GM21717 (cell line): ENCODE measurements at regions not wholly inside any gene's neighbourhood (a gene's known extent, or its start where the extent isn't known, plus 50 kb on each side); places are given as distances from the start of the nearest gene placed in this dataset.
"Not testable (repeated sequence)": the region's sequence is repeated elsewhere in the genome, so short reads cannot be mapped to it uniquely, and the experiment has no call there.

Source experiments
- ATAC-seq: cut with Tn5 transposase; IDR thresholded peaks from one replicate; pipeline ENCODE4 v1.9.1; 2021; ENCODE audit warnings: mild to moderate bottlenecking, moderate library complexity; ENCODE audit not compliant: unreplicated experiment

DNA sequence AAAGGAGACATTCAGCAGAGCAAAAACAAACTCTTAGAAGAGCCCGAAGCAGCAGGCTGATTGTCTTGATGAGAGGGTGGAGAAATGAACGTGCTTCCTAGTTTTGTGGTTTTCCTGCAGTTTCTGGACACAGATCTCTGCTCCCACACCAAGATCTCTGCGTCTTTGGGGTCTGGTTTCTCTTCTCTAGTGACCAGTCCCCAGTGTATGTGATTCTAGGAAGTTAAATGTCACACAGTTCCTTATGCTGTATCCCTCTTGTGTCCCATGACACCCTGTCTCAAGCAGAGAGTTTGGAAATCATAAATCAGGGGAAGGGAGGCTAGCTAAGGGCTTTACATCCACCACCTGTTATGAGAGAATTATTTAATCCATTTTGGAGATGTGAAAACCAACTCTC lies 55.4 kb upstream of the KLF14 start:
- ATAC-seq, result no peak

DNA sequence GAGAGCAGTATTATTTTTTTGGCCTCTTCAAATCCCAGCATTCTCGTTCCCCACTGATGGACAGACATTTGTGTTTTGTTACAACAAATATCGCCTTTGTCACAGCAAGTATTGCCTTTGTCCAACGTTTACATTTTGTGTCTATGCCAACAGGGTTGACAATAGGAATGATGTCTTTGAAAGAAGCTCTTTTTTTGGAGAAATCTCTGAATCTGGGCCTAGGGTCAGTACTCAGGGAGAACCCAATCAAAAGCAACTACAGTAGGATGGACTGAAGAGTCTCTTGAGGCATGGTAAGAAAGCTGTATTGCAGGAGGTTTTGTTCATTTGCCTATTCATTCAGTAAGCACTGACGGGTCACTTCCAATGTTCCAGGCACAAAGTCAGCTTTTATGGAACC lies 57.7 kb upstream of the KLF14 start:
- ATAC-seq, result no peak

DNA sequence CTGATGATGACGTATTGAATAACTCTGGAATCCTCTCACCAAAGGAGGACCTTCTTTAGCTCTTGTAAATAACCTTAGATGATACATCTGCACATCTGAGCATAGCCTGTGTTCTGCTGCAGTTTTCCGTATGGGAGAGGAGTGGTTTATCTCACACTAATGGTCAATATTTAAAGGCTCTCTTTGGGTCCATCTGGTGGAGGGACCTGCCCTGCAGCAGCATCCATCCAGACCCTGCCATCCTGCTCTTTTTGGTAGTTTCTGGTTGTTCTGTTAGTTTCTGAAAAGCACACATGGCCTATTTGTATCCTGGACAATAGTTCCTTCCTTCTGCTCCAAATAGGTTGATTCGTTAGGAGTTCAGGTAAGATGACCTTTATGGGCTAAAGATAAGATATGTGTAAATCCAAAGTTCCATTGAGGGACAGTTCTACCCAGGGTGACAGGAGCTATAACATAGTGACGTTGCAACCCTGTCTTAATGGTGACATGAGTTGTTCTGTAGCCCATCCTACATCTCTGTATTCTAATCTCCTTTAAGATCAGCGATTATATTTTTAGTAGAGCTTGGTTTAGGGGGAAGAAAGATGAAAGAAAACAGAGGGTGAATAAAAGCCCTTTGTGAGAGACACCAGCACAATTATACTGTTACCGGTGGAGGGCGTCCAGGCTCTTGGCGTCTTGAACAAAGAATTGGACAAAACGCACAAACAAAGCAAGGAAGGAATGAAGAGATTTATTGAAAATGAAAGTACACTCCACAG lies 60.0 kb upstream of the KLF14 start:
- no peak for ATAC-seq

DNA sequence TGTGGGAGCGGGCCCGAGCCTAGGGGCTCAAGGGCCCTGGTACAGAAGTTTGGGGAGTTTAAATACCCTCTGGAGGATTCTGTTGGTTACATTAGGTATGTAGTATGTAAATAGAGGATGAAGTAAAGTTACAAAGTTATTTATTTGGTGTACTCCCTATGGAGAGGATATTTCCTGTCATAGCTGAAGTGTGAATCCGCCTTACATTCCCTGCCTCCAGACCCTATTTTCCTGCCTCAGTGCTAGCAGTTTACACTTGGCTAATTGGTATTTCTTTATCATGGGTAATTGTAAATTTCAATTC lies 60.6 kb upstream of the KLF14 start:
- no peak for ATAC-seq

DNA sequence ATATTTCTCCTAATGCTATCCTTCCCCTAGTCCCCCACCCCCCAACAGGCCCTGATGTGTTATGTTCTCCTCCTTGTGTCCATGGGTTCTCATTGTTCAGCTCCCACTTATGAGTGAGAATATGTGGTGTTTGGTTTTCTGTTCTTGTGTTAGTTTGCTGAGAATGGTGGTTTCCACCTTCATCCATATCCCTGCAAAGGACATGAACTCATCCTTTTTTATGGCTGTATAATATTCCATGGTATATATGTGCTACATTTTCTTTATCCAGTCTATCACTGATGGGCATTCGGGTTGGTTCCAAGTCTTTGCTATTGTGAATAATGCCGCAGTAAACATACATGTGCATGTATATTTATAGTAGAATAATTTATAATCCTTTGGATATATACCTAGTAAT lies 62.4 kb upstream of the KLF14 start:
- ATAC-seq, result not testable (repeated sequence)

DNA sequence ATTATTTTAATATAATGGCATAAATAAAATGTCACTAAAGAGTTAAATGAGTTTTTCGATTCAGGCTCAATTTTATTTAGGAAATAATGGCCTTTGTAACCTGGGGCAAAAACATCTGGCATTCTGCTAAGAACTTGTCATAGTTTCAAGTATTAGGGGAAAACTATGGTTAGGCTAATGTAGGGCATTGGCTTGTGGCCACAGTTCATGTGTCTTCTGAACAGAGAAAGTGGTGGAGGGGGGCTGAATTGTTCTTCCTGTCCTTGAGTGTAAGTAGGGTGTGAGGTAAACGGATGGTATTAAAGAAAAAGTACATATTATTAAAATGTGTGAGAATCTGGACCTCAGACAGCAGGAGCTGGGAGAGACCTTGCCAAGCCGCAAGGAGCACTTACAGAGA lies 69.1 kb upstream of the KLF14 start:
- no peak for ATAC-seq

DNA sequence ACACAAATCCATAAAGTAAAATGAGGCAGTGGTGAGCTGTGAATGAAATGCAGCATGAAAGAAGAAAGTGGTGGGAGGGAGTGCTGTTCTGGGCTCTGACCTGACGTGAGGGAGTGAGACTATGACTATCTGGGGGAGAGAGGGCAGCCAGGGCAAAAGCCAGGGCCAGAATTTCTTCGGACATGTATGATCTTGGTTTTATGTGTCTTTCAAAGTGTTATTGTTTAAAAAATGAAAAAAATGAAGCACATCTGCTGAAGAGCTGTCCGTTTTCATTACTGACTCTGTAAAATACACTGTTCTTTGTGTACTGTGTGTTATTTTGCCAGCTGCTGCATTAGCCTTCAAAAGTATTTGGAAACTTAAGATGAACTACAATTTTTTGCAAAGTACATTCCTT lies 70.2 kb upstream of the KLF14 start:
- no peak for ATAC-seq

DNA sequence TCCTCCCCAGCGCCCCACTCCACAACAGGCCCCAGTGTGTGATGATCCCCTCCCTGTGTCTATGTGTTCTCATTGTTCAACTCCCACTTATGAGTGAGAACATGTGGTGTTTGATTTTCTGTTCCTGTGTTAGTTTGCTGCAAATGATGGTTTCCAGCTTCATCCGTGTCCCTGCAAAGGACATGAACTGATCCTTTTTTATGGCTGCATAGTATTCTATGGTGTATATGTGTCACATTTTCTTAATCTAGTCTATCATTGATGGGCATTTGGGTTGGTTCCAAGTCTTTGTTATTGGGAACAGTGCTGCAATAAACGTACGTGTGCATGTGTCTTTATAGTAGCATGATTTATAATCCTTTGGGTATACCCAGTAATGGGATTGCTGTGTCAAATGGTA lies 78.8 kb upstream of the KLF14 start:
- not testable (repeated sequence) for ATAC-seq

DNA sequence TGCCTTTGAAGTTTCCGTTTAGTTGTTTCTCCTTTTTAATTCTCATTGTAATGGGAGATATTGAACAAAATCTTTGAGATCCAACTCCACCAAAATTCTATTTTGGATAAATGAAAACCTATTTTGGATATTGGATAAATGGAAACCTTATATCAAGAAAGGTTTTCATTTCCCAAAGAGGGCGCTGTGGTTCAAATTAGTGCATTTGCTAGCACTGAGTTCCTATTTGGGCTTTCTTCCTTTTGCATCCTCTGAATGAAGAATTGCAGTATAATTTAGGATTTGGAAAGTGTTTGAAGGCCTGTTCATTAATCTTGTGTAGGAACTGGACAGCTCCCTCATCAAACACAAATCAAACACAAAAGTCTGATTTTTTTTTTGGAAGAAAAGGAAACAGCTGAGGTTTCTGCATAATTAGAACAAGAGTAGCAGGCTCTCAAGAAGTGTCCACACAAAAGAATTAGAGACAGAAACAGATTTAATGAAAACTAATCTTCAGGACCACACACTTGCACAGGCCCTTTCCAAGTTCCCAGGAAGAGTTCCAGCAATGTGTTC lies 80.8 kb upstream of the KLF14 start:
- ATAC-seq, result no peak

DNA sequence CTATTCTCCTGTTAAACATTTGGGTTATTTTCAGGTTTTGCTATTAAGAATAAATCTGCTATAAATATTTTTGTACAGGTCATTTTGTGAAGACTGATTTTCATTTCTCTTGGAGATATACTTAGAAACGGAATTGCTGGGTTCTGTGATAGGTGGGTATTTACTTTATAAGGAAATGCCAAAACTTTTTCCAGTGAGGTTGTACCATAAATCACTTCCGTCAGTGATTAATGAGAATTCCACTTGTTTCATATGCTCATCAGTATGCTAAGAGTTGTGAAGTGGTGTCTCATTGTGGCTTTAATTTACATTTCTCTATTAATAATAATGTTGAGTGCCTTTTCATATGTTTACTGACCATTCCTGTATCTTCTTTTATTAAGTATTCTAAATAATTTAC lies 84.0 kb upstream of the KLF14 start:
- ATAC-seq, result no peak

DNA sequence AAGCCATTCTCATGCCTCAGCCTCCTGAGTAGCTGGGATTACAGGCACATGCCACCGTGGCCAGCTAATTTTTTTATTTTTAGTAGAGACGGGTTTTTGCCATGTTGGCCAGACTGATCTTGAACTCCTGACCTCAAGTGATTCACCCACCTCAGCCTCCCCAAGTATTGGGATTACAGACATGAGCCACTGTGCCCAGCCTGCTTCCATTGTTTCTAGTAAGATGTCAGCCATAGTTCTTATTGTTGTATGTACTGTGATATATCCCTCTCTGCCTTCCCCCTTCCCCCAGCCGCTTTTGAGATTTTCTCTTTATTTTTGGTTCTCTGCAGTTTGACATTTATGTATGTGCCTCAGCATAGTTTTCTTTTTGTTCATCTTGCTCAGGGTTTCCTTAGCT lies 87.9 kb upstream of the KLF14 start:
- no peak for ATAC-seq

DNA sequence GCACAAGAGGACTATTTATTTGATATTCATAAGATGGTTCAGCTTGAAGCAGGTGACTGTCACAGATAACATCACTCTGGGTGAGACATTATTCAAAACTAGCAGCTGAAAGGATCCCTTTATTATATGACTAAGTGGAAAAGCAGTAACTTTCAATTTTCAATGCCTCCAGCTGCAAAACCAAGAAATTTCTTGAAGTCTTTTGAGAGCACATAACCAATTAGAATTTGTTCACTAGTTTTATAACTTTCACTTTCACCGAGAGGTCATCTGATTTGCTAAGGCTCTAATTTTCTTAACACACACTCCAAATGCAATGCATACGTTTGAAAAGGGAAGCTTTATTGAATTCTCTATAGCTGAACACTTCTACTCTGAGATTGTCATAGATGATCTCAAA lies 88.6 kb upstream of the KLF14 start:
- no peak for ATAC-seq

DNA sequence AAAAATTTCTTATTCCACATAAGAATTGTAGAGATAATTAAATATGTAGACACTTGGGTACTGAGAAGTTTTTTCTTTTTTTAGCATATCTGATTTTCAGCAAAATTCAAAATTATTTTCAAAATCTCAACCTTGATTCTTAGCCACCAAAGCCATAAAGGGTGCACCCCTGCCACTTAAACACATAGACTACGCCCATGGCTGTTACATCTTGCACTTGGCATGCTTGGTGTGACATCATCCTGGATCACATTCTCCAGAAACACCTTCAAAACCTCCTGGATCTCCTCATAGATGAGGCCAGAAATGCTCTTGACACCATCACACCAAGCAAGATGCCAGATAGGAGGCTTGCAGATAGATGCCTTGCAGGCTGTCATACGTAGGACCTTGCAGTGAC lies 89.1 kb upstream of the KLF14 start:
- ATAC-seq, result no peak

DNA sequence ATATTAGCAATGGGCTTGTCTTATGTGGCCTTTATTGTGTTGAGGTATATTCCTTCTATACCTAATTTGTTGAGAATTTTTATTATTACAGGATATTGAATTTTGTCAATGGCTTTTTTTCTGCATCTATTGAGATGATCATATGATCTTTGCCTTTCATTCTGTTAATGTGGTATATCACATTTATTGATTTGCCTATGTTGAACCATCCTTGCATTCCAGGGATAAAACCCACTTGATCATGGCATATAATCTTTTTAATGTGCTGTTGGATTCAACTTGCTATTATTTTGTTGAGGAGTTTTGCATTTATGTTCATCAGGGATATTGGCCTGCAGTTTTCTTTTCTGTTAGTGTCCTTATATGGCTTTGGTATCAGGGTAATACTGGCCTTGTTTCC lies 91.8 kb upstream of the KLF14 start:
- no peak for ATAC-seq

DNA sequence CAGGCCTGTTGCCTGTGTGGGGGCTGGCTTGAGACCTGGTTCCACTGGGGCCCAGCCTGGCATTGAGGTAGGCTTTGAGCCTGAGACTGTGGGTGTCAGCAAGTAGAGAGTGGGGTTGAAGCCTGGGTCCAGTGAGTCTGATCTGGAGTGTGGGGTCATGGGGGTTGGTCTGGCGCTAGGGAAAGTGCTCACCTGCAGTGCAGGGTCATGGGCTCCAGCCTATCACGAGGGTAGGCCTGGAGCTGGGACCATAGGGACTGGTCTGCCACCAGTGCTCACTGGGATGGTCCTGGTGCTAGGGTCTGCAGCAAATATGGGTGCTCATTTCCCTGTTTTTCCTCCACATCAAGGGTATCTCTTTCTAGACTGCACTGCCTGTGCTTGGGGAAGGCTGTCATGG lies 95.4 kb upstream of the KLF14 start:
- ATAC-seq, result no peak

DNA sequence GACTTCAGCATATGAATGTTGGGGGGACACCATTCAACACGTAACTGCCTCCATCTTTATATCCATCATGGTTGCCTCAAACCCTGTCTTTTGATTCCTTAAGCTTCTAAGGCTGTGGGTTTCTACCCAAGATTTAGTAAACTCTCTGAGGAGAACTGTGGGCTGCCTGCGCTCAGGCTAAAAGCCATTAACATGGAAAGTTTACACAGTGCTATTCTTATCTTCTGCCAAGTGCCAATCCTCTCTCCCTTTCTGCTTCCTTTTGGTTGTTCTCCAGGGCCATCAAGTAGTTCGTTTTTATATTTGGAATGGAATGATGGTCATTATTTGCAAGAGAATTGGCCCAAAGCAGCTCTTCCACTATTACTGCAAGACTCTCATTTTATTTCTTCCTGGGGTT lies 97.3 kb upstream of the KLF14 start:
- no peak for ATAC-seq

DNA sequence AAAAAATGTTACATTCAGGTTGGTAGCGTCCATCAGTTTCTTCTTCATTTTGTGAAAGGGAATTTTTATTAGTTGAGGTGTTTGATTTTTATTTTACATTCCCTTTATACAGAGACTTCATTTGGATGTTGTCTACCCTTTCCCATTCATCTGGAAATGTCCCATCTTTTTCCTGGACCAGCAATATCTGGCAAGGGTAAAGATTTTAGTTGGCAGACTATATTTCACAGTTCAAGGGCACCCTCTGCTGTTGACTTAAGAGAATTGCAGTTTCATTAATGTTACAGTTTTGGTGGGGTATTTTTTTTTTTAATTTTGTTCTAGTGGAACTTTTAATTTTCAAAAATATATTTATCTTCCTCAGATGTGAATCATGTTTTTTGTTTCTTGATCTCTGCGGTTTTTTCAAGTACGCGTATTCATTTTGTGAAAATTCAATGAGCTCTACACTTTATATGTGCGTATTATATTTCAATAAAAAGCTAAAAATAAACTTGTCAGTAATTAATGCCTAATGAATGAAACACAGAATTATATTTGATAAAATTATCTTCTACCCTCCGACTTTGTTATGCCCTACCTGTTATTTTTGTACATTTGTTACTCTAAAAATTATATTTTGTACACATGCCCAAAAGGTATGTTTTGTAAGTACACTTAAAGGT lies 97.9 kb upstream of the KLF14 start:
- ATAC-seq, result no peak

DNA sequence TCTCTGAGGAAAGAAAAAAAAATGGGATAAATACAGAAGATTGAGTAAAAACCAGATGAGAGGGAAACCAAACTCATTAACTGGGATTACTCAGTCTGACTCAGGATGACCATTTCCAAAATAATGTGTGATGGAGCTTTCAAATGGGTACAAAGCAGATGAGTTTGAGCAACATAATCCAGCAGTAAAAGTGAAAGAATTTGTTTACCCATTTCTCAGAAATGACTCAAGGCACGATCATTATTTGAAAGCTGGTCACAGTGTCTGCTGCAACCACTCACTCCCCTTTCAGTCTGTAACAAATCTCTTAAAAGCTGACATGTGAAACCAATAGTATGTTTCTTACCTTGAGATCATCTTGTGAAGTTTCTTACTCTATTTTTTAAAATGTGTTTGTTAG lies 104.7 kb upstream of the KLF14 start:
- ATAC-seq, result peak; percentile 79

DNA sequence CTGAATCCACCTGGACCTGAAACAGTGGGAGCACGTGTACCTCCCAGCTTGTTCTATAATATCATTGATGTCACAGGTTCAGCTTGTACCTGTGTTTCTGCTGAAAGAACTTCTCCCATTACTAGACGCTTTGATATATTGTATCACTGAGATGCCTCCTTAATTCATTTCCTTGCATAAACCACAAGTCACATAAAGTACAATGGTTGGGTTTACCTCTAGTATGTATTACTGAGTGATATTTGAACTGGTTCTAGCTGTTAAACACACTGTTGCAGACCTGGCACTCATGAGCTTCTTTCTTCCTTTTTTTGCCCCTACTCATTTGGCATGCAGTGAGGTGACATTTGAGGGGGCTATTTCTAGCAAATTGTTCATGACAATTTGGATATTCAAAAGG lies 106.6 kb upstream of the KLF14 start:
- ATAC-seq, result no peak

DNA sequence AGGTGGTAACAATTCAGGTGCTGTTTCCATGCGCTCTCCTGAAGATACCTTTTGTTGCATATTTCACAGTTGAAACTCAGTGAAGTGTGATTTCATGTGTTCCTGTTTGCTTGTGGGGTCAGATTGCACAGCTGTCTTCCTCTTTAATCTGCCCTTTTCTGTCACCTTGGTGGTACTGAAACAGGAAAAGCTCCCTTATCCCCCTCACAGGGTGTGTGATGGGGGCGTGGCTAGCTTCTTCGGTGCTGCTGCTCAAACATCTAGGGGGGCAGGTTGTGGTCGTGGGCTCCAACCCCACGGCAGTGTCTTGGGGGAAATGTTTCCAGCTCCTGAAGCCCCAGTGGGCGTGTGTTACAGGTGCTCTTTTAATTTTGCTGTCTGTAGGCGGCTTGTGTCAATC lies 107.4 kb upstream of the KLF14 start:
- no peak for ATAC-seq

DNA sequence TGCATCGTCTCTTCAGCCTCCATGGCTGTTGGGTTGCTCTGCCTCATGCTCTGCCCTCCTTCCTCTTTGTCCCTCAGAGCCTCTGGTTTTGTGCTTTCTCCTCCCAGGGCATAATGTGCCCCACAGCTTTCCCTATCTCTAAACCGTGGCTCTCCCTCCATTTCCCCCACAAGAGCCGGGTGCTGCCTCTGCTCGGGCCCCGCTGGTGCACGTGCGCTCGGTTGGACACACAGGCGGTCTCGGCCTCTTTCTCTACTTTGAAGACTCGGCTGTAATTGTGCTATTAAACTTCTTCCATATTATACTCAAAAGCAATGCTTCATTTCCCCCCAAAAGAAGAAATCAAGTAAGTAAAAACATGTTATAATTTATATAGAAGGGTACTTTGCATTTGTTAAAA lies 109.7 kb upstream of the KLF14 start:
- no peak for ATAC-seq

DNA sequence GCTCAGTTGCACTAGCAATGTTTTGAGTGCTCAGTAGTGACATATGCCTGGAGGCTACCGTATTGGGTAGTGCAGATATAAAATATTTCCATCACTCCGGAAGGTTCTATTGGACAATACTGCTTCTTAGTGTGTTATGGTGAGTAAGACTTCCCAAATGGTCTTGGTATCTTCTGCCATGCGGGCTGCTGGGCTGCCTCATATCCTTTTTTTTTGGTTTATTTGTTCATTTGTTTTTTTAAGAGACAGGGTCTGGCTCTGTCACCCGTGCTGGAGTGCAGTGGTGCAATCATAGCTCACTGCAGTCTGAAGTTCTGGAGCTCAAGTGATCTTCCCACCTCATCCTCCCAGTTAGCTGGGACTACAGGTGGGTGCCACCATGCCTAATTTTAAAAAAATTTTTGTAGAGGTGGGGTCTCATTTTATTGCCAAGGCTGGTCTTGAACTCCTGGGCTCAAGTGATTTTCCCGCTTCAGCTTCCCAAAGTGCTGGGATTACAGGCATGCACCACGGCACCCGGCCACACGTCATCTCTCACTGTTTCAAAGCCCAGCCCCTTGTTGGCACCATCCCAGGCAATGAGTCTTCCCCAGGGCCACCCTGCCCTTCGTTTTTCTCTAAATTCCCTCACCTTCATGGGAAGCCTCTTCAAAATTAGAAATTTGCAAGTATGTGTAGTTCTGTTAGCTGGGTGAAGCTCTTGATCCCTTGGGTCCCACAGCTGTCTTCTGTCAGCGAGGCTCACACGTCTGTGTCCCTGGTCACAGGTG lies 111.0 kb upstream of the KLF14 start:
- ATAC-seq, result no peak
